ENCODE measurements at regions not wholly inside any gene's neighbourhood (a gene's known extent, or its start where the extent isn't known, plus 50 kb on each side); places are given as distances from the start of the nearest gene placed in this dataset.
"Not testable (repeated sequence)": the region's sequence is repeated elsewhere in the genome, so short reads cannot be mapped to it uniquely, and the experiment has no call there.

DNA sequence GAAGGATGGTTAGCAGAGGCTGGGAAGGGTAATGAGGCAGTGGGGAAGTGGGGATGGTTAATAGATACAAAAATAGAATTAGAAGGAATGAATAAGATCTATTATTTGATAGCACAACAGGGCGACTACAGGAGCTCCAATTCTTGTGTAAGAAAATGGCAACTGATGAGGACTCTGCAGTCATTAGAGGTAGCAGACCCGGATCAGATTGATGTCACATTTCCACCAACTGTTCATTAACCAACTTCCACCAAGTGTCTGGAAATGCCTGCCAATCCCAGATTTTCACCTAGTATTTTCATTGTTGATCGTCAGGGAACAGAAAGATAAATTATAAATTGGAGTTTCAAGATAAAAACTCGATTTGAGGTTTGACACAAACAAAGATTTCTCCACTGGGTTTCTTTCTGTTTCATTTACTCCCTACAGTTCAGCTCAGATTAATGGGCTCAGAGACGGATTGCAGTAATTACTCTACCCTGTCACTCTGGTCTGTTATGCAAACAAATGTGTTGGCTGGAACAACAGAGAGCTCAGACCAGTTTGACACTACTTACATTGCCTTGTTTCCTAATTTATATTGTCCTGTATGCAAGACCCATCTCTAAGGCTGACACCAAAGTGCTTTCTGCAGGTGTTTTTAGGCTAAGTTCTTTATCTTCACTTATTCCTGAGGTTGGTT is 909.2 kb upstream of the PRKX start:
- no peak overlapping the region for H3K4me3 Mint-ChIP-seq
- H3K27ac Mint-ChIP-seq: no peak overlapping the region
- TF ChIP-seq, protein P1, sequence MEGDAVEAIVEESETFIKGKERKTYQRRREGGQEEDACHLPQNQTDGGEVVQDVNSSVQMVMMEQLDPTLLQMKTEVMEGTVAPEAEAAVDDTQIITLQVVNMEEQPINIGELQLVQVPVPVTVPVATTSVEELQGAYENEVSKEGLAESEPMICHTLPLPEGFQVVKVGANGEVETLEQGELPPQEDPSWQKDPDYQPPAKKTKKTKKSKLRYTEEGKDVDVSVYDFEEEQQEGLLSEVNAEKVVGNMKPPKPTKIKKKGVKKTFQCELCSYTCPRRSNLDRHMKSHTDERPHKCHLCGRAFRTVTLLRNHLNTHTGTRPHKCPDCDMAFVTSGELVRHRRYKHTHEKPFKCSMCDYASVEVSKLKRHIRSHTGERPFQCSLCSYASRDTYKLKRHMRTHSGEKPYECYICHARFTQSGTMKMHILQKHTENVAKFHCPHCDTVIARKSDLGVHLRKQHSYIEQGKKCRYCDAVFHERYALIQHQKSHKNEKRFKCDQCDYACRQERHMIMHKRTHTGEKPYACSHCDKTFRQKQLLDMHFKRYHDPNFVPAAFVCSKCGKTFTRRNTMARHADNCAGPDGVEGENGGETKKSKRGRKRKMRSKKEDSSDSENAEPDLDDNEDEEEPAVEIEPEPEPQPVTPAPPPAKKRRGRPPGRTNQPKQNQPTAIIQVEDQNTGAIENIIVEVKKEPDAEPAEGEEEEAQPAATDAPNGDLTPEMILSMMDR (IDR thresholded peaks at IDR 0.05; ENCODE audit: unreplicated experiment): no peak
- H3K9me3 Mint-ChIP-seq: peaks cover 10% of the 10 kb centered on the region
- H3K4me1 Mint-ChIP-seq: peaks cover 9% of the 10 kb centered on the region
- H3K36me3 Mint-ChIP-seq: no peaks in the 10 kb centered on the region
- no peaks in the 10 kb centered on the region for H3K27me3 Mint-ChIP-seq (ENCODE audit: low read depth)
- no peak for DNase-seq (ENCODE audit: low spot score in 2 of 2, unreplicated experiment in 2 of 2)

DNA sequence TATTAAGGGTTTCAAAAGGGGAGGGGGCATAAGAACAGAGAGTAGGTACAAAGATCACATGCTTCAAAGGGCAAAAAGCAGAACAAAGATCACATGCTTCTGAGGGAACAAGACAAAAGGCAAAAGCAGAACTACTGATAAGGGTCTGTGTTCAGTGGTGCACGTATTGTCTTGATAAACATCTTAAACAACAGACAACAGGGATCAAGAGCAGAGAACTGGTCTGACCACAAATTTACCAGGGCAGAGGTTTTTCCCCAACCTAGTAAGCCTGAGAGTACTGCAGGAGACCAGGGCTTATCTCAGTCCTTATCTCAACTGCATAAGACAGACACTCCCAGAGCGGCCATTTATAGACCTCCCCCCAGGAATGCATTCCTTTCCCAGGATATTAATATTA is 900.2 kb upstream of the PRKX start:
- H3K27me3 Mint-ChIP-seq (ENCODE audit: low read depth); H3K4me1 Mint-ChIP-seq; DNase-seq (ENCODE audit: low spot score in 2 of 2, unreplicated experiment in 2 of 2); H3K27ac Mint-ChIP-seq; H3K4me3 Mint-ChIP-seq; H3K36me3 Mint-ChIP-seq: not testable (repeated sequence)
- peaks cover 23% of the 10 kb centered on the region for H3K9me3 Mint-ChIP-seq

DNA sequence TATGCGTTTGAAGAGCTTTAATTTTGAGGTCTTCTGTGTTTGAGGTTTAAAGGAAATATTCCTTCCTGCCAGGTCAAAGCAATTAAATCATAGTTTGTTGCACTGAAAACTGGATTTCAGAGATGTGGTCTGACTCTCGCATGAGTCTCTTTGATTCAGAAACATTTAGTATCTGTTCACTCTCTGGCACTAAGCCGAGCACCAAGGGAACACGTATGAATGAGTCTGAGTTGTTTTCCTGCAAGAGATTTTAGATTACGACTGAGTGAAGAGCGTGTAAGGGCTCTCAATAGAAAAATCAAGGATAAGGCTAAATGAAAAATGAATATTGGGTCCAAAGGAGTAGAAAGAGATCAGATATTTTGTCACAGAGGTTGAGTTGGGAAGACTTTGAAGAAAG is 875.4 kb upstream of the PRKX start:
- DNase-seq (ENCODE audit: low spot score in 2 of 2, unreplicated experiment in 2 of 2): no peak
- H3K4me1 Mint-ChIP-seq: no peaks in the 10 kb centered on the region
- no peak overlapping the region for H3K27ac Mint-ChIP-seq
- TF ChIP-seq, protein P1 (IDR thresholded peaks at IDR 0.05; ENCODE audit: unreplicated experiment): no peak
- no peak overlapping the region for H3K4me3 Mint-ChIP-seq
- no peaks in the 10 kb centered on the region for H3K36me3 Mint-ChIP-seq
- no peaks in the 10 kb centered on the region for H3K27me3 Mint-ChIP-seq (ENCODE audit: low read depth)
- H3K9me3 Mint-ChIP-seq: peaks cover 8% of the 10 kb centered on the region

DNA sequence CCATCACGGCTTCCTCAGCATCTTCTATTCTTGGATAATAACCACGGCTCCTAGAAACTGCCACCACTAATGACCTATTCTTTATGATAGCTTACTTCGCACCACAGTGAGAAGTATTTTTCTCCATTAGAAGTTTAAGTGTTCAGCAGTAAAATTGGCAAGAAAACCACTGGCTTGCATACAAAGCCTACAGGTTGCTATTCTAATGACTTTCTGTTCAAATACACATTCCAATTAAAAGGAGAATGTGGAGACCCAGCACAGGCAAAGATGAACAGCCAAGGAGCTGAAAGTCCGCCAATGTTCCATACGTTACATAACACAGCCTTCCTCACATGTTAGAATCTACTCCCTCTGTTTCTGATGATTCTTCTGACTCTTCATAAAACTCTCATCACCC is 875.0 kb upstream of the PRKX start:
- Mint-ChIP-seq H3K9me3 (peaks cover 8% of the 10 kb centered on the region), H3K27me3 (ENCODE audit: low read depth) (no peaks in the 10 kb centered on the region), H3K36me3 (no peaks in the 10 kb centered on the region), H3K4me1 (no peaks in the 10 kb centered on the region), H3K27ac (no peak overlapping the region), H3K4me3 (no peak overlapping the region)
- DNase-seq (ENCODE audit: low spot score in 2 of 2, unreplicated experiment in 2 of 2): no peak
- TF ChIP-seq, protein P1 (IDR thresholded peaks at IDR 0.05; ENCODE audit: unreplicated experiment): no peak

DNA sequence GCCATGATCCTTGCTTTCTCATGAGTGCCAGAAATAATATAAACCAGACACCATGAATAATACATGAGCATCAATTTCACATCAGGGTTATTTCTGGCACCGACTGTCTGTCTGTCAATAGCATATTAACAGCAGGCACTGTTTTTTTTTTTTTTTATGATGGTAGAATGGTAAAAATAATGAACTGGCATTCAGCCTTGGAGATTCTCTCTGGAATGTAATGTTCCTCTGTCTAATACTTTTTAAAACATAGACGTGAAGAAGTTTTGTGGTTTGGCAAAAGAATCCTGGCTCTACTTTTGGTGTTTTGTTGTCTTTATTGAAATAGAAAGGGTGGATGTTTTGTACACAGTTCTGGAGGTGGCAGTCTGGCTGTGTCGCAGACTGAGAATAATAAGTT is 874.6 kb upstream of the PRKX start:
- no peaks in the 10 kb centered on the region for H3K4me1 Mint-ChIP-seq
- TF ChIP-seq, protein P1 (IDR thresholded peaks at IDR 0.05; ENCODE audit: unreplicated experiment): no peak
- H3K36me3 Mint-ChIP-seq: no peaks in the 10 kb centered on the region
- H3K27me3 Mint-ChIP-seq (ENCODE audit: low read depth): no peaks in the 10 kb centered on the region
- no peak overlapping the region for H3K4me3 Mint-ChIP-seq
- H3K9me3 Mint-ChIP-seq: peaks cover 8% of the 10 kb centered on the region
- H3K27ac Mint-ChIP-seq: no peak overlapping the region
- DNase-seq (ENCODE audit: low spot score in 2 of 2, unreplicated experiment in 2 of 2): no peak

DNA sequence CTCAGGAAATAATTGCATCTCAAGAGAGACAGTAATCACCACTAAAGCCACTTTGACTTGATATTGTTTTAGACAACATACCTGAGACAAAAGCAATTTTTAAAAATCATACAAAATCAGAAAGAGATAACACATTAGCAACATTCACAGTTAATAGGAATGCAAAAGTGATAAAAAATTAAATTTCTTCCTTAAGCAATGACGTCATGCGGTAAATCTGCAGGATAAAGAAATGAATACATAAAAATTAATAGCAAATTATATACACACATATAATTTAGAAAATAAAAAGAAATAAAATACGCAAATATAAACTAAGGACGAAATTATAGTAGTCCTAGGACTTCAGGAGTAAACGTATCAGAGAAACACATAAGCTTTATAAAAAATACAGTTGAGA is 866.5 kb upstream of the PRKX start:
- no peak overlapping the region for H3K4me3 Mint-ChIP-seq
- no peaks in the 10 kb centered on the region for H3K4me1 Mint-ChIP-seq
- no peaks in the 10 kb centered on the region for H3K27me3 Mint-ChIP-seq (ENCODE audit: low read depth)

More for the DNA sequence above, 866.5 kb upstream of the PRKX start:
- no peaks in the 10 kb centered on the region for H3K36me3 Mint-ChIP-seq
- TF ChIP-seq, protein P1 (IDR thresholded peaks at IDR 0.05; ENCODE audit: unreplicated experiment): no peak
- no peak for DNase-seq (ENCODE audit: low spot score in 2 of 2, unreplicated experiment in 2 of 2)
- H3K27ac Mint-ChIP-seq: no peak overlapping the region
- peaks cover 16% of the 10 kb centered on the region for H3K9me3 Mint-ChIP-seq
